ENCODE measurements at regions not wholly inside any gene's neighbourhood (a gene's known extent, or its start where the extent isn't known, plus 50 kb on each side); places are given as distances from the start of the nearest gene placed in this dataset.

DNA sequence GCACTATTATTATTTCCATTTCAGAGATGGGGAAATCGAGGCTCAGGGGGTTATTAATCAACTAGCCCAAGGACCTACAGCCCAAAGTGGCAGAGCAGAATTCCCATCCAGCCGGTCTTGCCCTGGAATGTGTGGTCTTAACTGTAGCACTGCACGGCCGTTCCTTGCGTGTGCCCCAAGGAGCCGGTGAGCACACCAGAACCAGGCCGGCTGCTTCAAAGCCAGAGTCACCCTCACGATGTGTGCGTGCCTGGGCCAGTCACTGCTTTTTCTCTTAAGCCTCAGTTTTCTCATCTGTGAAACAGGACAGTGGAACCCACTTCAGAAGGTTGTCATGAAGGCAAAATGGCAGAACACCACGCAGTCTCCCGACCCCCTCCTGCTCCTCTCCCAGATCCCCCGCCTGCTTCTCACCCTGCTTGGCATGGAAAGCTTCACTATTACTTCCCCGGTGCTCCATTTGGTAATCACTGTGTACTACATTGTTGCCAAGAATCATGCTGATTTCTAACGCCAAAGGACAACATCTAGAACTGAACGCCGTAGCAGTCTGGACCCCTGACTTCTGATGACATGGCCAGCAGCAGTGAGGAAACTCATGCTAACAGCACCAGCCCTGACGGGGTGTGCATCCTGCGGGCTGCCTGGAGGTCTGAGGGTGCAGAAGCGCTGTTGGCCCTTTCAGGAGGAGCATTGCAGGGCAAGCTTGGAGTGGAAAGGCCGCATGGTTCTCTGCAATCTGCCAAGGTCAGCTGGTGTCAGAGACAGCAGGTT is 106.8 kb upstream of the B3GAT1 start:
- no peak for DNase-seq (ENCODE audit: extremely low read depth, low read depth)
- H3K4me3 ChIP-seq (replicated peaks; ENCODE audit: low read depth, low read length) = no peak overlapping the region
- TF ChIP-seq, protein P1, sequence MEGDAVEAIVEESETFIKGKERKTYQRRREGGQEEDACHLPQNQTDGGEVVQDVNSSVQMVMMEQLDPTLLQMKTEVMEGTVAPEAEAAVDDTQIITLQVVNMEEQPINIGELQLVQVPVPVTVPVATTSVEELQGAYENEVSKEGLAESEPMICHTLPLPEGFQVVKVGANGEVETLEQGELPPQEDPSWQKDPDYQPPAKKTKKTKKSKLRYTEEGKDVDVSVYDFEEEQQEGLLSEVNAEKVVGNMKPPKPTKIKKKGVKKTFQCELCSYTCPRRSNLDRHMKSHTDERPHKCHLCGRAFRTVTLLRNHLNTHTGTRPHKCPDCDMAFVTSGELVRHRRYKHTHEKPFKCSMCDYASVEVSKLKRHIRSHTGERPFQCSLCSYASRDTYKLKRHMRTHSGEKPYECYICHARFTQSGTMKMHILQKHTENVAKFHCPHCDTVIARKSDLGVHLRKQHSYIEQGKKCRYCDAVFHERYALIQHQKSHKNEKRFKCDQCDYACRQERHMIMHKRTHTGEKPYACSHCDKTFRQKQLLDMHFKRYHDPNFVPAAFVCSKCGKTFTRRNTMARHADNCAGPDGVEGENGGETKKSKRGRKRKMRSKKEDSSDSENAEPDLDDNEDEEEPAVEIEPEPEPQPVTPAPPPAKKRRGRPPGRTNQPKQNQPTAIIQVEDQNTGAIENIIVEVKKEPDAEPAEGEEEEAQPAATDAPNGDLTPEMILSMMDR (IDR thresholded peaks at IDR 0.05; ENCODE audit: low read depth, low read length, missing control alignments) = no peak

DNA sequence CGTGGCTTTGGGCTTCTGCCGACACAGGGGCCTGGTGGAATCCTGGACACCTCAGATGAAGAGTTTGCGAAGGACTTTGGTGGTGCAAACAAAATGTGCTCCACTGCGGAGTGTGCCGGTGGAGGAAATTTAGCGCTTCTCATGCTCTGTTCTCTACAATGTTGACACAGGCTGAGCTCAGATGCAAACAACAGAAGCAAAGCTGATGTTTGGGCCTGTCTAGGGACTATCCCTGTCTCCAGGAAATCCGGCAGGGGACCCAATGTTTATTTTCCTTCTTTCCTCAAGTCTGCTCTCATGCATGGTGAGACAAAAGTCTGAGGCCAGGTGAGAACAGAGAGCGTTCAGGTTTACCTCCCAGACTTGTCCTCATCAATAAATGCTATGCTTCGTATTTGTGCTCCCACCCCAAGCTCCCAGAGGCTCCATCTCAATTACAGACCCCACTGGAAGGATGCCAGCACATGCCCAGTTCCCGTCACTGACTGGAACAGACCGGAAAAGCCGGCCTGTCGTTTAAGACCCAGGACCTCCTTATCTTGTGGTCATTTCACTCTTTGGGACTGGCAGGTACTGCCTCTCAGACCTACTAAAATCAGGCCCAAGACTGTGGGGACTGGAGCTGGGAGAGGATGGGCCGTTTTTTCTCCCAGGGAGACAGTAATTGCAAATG is 105.7 kb upstream of the B3GAT1 start:
- TF ChIP-seq, protein P1 (IDR thresholded peaks at IDR 0.05; ENCODE audit: low read depth, low read length, missing control alignments) = no peak
- no peak overlapping the region for H3K4me3 ChIP-seq (replicated peaks; ENCODE audit: low read depth, low read length)
- DNase-seq (ENCODE audit: extremely low read depth, low read depth) = no peak

DNA sequence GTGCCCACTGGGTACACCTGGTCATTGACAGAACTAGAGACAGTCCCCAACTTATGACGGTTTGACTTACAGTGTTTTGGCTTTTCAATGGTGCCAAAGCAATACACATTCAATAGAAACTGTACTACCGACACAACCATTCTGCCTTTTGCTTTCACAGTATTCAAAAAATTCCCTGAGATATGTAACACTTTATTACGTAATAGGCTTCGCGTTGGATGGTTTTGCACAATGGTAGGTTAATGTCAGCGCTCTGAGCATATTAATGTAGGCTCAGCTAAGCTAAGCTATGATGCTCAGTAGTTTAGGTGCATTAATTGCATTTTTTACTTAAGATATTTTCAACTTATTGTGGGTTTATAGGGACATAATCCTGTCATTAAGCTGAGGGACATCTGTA is 105.1 kb upstream of the B3GAT1 start:
- no peak overlapping the region for H3K4me3 ChIP-seq (replicated peaks; ENCODE audit: low read depth, low read length)
- TF ChIP-seq, protein P1 (IDR thresholded peaks at IDR 0.05; ENCODE audit: low read depth, low read length, missing control alignments) = no peak
- no peak for DNase-seq (ENCODE audit: extremely low read depth, low read depth)

DNA sequence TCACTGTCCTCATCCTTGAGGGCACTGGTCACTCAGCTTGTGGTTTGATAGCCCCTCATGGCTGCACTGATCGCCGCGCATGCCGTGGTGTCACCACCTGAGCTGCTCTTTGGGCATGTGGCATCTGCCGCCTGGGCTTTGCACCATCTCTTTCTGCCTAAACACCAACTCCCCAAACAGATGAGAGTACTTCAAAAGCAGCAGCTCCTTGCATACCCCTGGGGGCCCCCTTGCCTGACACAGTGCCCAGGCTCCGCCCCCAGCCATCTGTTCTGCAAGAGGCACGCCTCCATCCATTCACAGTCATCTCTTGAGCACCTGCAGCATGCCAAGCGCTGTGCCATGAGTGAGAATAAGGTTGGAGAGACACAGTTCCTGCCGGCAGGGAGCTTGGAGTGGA is 104.5 kb upstream of the B3GAT1 start:
- no peak overlapping the region for H3K4me3 ChIP-seq (replicated peaks; ENCODE audit: low read depth, low read length)
- TF ChIP-seq, protein P1 (IDR thresholded peaks at IDR 0.05; ENCODE audit: low read depth, low read length, missing control alignments) = no peak
- DNase-seq (ENCODE audit: extremely low read depth, low read depth) = no peak

DNA sequence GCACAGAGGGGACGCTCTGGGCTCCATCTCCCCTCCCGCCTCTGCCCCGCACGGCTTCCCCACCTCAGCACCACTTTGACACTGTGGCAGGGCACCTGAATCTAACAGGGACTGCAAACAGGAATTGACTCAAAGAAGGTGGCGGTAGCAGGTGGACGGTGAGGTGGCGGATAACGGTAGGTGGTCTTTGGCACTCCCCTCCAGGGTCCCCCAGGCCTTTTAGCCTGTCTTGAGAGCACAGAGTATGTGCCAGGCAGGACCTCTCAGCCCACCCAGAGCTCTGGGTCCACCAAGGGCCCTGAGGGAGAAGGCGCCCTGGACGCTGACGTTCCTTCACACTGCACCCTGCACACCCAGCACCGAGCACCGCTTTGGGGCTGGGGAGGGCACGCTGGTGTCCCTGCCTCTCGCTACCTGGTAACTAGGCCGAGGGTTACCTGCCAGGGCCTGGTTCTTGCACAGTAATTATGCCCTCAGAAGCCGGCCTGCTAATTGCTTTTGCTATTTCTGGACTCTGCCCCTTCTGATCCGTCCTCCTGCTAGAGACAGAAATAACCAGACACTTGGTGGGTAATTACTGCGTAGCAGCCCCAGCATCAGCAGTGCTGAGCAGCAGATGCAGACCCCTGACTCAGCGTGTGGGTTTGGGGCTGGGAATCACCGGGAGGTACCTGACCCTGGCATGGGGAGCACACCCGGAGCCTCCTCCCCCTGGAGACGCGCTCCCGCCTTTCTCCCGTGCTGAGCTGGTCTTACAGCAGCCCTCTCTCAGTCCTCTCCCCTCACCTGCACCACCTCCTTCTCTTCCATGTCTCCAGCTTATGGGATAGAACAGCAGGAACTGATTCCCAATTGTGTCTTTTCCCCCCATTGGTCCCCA is 103.3 kb upstream of the B3GAT1 start:
- TF ChIP-seq, protein P1 (IDR thresholded peaks at IDR 0.05; ENCODE audit: low read depth, low read length, missing control alignments) = no peak
- no peak for DNase-seq (ENCODE audit: extremely low read depth, low read depth)
- H3K4me3 ChIP-seq (replicated peaks; ENCODE audit: low read depth, low read length) = no peak overlapping the region

DNA sequence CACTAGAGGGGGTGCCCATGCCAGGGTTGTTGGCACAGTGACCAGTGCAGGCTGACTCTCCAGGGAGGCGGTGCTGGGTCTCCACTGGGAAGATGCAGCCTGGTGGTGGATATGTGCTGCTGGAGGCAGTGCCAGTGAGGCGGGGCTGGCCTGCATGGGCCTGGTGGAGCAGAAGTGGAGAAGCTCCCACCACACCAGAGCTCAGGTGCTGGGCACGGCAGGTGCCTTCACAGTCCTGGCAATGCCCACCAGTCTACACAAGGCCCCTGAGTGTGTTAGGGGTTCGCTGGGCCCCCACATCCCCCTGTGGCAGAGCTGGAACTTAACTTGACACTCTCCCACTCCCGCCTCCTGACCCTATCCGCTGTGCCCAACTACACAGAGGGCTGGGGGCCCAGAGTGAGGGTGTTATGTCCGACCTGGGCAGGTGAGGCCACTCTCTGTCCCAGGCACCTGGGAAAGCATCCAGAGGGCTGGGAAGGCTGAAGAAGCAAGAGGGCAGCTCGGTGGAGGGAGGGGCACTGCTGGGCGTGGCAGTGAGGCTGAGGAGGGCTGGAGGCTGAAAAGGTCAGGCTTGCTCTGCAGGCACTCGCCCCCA is 102.4 kb upstream of the B3GAT1 start:
- H3K4me3 ChIP-seq (replicated peaks; ENCODE audit: low read depth, low read length) = no peak overlapping the region
- TF ChIP-seq, protein P1 (IDR thresholded peaks at IDR 0.05; ENCODE audit: low read depth, low read length, missing control alignments) = no peak

More for the DNA sequence above, 102.4 kb upstream of the B3GAT1 start:
- no peak for DNase-seq (ENCODE audit: extremely low read depth, low read depth)

All from HFF-Myc (cell line).